NB4 (cell line): ENCODE measurements at regions not wholly inside any gene's neighbourhood (a gene's known extent, or its start where the extent isn't known, plus 50 kb on each side); places are given as distances from the start of the nearest gene placed in this dataset.
"Not testable (repeated sequence)": the region's sequence is repeated elsewhere in the genome, so short reads cannot be mapped to it uniquely, and the experiment has no call there.

ENCODE experiments used
- DNase-seq: peaks from one replicate; pipeline ENCODE4 v3.0.0; 2010; ENCODE audit warnings: low read depth
- H3K4me3 ChIP-seq: one replicate; pipeline ENCODE4 v1.5.1; 2011; ENCODE audit warnings: mild to moderate bottlenecking, low read depth, low read length, moderate library complexity
- MYC ChIP-seq: IDR thresholded peaks from 2 replicates; pipeline ENCODE4 v1.6.1; 2011; ENCODE audit warnings: low read depth, low read length
- POLR2A ChIP-seq: IDR thresholded peaks from 2 replicates; pipeline ENCODE4 v1.6.1; 2011; ENCODE audit warnings: mild to moderate bottlenecking; ENCODE audit not compliant: insufficient read length; ENCODE audit errors: extremely low read depth
- TF ChIP-seq, protein P1 (sequence below): IDR thresholded peaks from one replicate; pipeline ENCODE4 v1.5.1; 2012; ENCODE audit warnings: low read depth, low read length
- TF ChIP-seq, protein P2 (sequence below): IDR thresholded peaks from 2 replicates; pipeline ENCODE4 v1.6.1; 2011; ENCODE audit warnings: low read depth, low read length

DNA sequence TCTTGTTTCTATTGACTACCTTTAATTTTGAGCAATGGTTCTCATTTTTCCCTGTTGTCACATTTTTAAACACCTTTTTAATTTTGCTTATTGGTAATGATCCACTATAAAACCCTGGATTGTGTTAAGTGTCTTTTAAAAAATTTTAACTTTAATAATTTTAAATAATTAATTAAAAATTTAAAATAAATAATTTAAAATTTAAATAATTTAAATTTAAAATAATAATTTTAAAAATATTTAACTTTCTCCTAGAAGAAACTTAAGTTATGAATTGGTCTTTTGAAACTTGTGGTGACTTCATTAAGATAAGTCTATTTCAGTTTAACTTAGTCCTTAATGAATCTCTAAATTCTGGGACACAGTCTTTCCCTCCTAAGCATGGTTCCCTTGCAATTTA is 566.3 kb upstream of the GALNTL6 start:
- TF ChIP-seq POLR2A (no peak), MYC (no peak)
- TF ChIP-seq, protein P1, sequence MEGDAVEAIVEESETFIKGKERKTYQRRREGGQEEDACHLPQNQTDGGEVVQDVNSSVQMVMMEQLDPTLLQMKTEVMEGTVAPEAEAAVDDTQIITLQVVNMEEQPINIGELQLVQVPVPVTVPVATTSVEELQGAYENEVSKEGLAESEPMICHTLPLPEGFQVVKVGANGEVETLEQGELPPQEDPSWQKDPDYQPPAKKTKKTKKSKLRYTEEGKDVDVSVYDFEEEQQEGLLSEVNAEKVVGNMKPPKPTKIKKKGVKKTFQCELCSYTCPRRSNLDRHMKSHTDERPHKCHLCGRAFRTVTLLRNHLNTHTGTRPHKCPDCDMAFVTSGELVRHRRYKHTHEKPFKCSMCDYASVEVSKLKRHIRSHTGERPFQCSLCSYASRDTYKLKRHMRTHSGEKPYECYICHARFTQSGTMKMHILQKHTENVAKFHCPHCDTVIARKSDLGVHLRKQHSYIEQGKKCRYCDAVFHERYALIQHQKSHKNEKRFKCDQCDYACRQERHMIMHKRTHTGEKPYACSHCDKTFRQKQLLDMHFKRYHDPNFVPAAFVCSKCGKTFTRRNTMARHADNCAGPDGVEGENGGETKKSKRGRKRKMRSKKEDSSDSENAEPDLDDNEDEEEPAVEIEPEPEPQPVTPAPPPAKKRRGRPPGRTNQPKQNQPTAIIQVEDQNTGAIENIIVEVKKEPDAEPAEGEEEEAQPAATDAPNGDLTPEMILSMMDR: no peak
- TF ChIP-seq, protein P2, sequence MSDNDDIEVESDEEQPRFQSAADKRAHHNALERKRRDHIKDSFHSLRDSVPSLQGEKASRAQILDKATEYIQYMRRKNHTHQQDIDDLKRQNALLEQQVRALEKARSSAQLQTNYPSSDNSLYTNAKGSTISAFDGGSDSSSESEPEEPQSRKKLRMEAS: no peak
- DNase-seq: no peak
- no peak overlapping the region for H3K4me3 ChIP-seq

DNA sequence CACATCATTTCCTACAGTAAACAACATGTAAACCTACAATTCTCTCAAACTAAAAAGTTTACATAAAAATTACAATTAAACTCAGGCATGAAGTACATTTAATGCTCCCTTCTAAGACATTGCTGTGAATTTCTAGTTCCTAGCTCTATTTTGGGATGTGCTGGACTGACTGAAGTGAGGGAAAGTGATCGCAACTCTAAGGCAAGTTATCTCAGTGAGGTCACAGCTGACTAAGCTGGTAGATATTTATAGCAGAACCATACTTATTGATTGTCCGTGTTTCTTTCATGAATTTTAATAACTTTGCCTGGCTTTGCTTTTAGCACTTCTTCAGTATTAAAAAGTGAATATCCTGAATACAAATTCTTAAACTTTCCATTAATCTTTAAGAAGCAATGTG is 570.4 kb upstream of the GALNTL6 start:
- DNase-seq: no peak
- TF ChIP-seq, protein P1: no peak
- TF ChIP-seq MYC (no peak), POLR2A (no peak)
- TF ChIP-seq, protein P2: no peak
- no peak overlapping the region for H3K4me3 ChIP-seq

DNA sequence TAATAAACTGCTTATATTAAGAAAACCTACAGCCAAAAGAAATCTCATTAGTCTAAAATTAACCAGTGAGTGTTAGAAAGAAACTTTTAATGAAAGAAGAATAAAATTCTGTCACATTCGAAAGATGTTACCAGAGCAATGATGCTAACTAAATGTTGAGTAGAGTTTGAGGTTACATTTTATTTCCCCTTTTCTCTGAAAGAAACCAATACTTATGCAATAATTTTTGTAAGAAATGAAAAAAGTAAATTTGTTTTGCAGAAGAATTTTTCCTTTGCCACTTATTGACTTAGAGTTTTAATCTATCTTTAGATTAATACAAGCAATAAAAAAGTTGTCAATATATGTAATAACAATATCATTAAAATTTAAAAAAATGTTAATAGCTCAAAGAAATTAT is 574.0 kb upstream of the GALNTL6 start:
- no peak overlapping the region for H3K4me3 ChIP-seq
- no peak for TF ChIP-seq POLR2A
- TF ChIP-seq MYC: no peak
- TF ChIP-seq, protein P2: no peak
- TF ChIP-seq, protein P1: no peak
- DNase-seq: no peak

DNA sequence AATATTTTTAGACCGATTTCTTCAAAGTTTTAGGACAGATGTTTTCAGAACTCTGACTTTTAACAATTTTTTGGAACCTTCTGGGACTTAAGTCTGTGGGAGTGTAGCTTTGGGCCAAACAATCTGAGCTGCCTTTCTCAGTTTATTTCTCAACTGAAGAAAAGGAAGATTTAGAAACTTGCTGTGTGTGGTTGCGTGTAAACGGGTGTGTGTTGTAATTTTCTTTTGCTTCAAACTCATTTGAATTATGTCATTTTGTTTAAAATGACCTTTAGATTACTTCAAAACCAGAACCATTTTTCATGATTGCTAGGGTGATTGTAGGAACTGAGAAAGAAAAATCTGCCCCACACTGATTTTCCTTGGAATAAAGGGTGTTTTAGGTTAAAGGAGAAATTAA is 577.7 kb upstream of the GALNTL6 start:
- no peak for TF ChIP-seq POLR2A
- TF ChIP-seq, protein P1: no peak
- TF ChIP-seq, protein P2: no peak
- no peak for TF ChIP-seq MYC
- no peak for DNase-seq

DNA sequence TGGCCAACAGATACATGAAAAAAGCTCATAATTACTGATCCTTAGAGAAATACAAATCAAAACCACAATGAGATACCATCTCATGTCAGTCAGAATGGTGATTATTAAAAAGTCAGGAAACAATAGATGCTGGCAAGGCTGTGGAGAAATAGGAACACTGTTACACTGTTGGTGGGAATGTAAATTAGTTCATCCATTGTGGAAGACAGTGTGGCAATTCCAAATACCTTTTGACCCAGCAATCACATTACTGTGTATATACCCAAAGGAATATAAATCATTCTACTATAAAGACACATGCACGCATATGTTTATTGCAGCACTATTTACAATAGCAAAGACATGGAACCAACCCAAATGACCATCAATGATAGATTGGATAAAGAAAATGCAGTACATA is 583.9 kb upstream of the GALNTL6 start:
- H3K4me3 ChIP-seq: not testable (repeated sequence)

More for the DNA sequence above, 577.7 kb upstream of the GALNTL6 start:
- no peak overlapping the region for H3K4me3 ChIP-seq

DNA sequence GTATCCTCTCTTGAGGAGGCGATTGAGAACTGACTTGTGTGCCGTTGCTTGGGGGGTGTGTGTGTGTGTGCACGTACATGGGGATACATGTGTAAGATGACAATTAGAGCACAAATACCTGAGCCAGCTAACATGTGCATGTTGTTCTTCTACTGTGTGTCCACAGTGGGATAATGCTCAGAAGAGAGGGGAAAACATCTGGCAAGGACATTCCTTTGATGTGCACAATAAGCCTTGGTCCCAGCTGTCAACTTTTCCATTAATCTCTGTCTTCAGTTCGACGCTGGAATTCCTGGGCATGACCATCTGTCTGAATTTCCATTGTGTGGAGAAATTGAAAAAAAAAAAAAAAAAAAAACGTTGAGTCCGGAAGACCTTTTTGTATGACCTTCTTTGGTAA is 592.0 kb upstream of the GALNTL6 start:
- DNase-seq: no peak
- H3K4me3 ChIP-seq: no peak overlapping the region
- TF ChIP-seq, protein P1: no peak
- no peak for TF ChIP-seq MYC
- TF ChIP-seq POLR2A: no peak
- TF ChIP-seq, protein P2: no peak

More for the DNA sequence above, 583.9 kb upstream of the GALNTL6 start:
- DNase-seq: not testable (repeated sequence)
